HCT116 (cell line): ENCODE measurements at regions not wholly inside any gene's neighbourhood (a gene's known extent, or its start where the extent isn't known, plus 50 kb on each side); places are given as distances from the start of the nearest gene placed in this dataset.

Experiments used
- ATAC-seq: fragments of 200-7000 bp; cut with Tn5 transposase; 2 replicates; pipeline ENCODE4 v1.9.1; 2020; ENCODE audit warnings: mild to moderate bottlenecking, moderate library complexity
- BruUV-seq: library from RNA; stranded (reverse); fragments of 400-500 nt; replicated peaks from 2 replicates; lab custom pipeline; 2021; lab: Mats Ljungman, UMichigan
- CTCF ChIA-PET: fragments of 300-600 bp; sonication (Branson Sonifier 250); formaldehyde crosslinking; loops from one replicate; lab custom pipeline; 2021; ENCODE audit warnings: antibody characterized with exemption; lab: Charles Lee
- POLR2A ChIA-PET: fragments of 300-600, 350-600 bp; sonication (Branson Sonifier 250); formaldehyde crosslinking; loops from one replicate; lab custom pipeline; 2021; ENCODE audit warnings: antibody characterized with exemption; lab: Charles Lee
- RAD21 ChIA-PET, 2 experiments: fragments of 300-600 bp; sonication (Branson Sonifier 250); formaldehyde crosslinking; loops; one replicate each; lab custom pipeline; 2023; ENCODE audit warnings: low total read pairs in 2 of 2; ENCODE audit not compliant: uncharacterized antibody in 2 of 2, unreplicated experiment in 2 of 2, low non-redundant PET in 1 of 2; lab: Charles Lee
- DNase-seq: peaks from one replicate; pipeline ENCODE4 v3.0.0-alpha.2; 2010; ENCODE audit warnings: low read depth, low spot score
- H2AFZ ChIP-seq: fragments of 200-600 bp; shearing (Covaris generic), sonication (generic); 2 replicates; pipeline ENCODE4 v1.6.1; 2017; ENCODE audit warnings: low read depth, mixed run types, mixed read lengths, antibody characterized with exemption, low read length; ENCODE audit not compliant: poor library complexity, severe bottlenecking
- H3K27ac ChIP-seq: 2 replicates; pipeline ENCODE4 v1.5.1; 2012; ENCODE audit warnings: low read depth, low read length
- H3K27me3 ChIP-seq: fragments of 200-600 bp; sonication (generic); 2 replicates; pipeline ENCODE4 v1.6.1; 2016; ENCODE audit warnings: mixed run types, low read length, mixed read lengths; ENCODE audit not compliant: insufficient read depth
- H3K36me3 ChIP-seq, 2 experiments: fragments of 200-500 bp in 1 of 2; fragments of 200-600 bp in 1 of 2; sonication (Bioruptor generic) in 1 of 2; sonication (generic) in 1 of 2; 2 replicates each; pipeline versions ENCODE4 v1.5.1 to v1.6.1; 2014 to 2016; ENCODE audit warnings: low read length in 2 of 2, inconsistent platforms in 1 of 2, mixed read lengths in 1 of 2, mixed run types in 1 of 2; ENCODE audit not compliant: insufficient read depth in 2 of 2, control insufficient read depth in 1 of 2
- H3K4me1 ChIP-seq, 2 experiments: fragments of 200-600 bp in 1 of 2; sonication (generic) in 1 of 2; 2 replicates each; pipeline versions ENCODE4 v1.5.1 to v1.6.1; 2012 to 2017; ENCODE audit warnings: low read length in 2 of 2, inconsistent platforms in 1 of 2, mild to moderate bottlenecking in 1 of 2, mixed read lengths in 1 of 2, mixed run types in 1 of 2, moderate library complexity in 1 of 2; ENCODE audit not compliant: insufficient read depth in 2 of 2, control insufficient read depth in 1 of 2
- H3K4me2 ChIP-seq: fragments of 200-600 bp; sonication (generic); 2 replicates; pipeline ENCODE4 v1.6.1; 2017; ENCODE audit warnings: mixed run types, low read length, mixed read lengths
- H3K4me3 ChIP-seq, 2 experiments: fragments of 200-600 bp in 1 of 2; sonication (generic) in 1 of 2; replicated peaks in 1 of 2; 2 replicates each; pipeline ENCODE4 v1.5.1; 2011 to 2016; ENCODE audit warnings: low read length in 2 of 2, control low read depth in 1 of 2, low read depth in 1 of 2, mild to moderate bottlenecking in 1 of 2, mixed read lengths in 1 of 2, mixed run types in 1 of 2
- H3K79me2 ChIP-seq: fragments of 200-600 bp; sonication (generic); 2 replicates; pipeline ENCODE4 v1.6.1; 2017; ENCODE audit warnings: mild to moderate bottlenecking, mixed run types, low read length, moderate library complexity, mixed read lengths; ENCODE audit not compliant: insufficient read depth
- H3K9ac ChIP-seq: fragments of 200-600 bp; sonication (generic); 2 replicates; pipeline ENCODE4 v1.6.1; 2016; ENCODE audit warnings: low read length, mixed read lengths
- H3K9me2 ChIP-seq: fragments of 200-600 bp; sonication (generic), shearing (Covaris generic); 2 replicates; pipeline ENCODE4 v1.6.1; 2017; ENCODE audit warnings: mixed run types, mild to moderate bottlenecking, moderate library complexity; ENCODE audit not compliant: insufficient read depth
- H3K9me3 ChIP-seq, 2 experiments: fragments of 200-500 bp in 1 of 2; fragments of 200-600 bp in 1 of 2; sonication (Bioruptor generic) in 1 of 2; sonication (generic) in 1 of 2; 2 replicates each; pipeline ENCODE4 v1.6.1; 2014 to 2017; ENCODE audit warnings: low read length in 2 of 2, mixed read lengths in 2 of 2, inconsistent platforms in 1 of 2, low read depth in 1 of 2, mild to moderate bottlenecking in 1 of 2, mixed run types in 1 of 2, moderate library complexity in 1 of 2; ENCODE audit not compliant: control insufficient read depth in 1 of 2, insufficient read depth in 1 of 2
- H4K20me1 ChIP-seq: fragments of 200-600 bp; sonication (generic), shearing (Covaris generic); 2 replicates; pipeline ENCODE4 v1.6.1; 2017; ENCODE audit warnings: mixed run types, mild to moderate bottlenecking, moderate library complexity; ENCODE audit not compliant: insufficient read depth
- POLR2A ChIP-seq: IDR thresholded peaks from 2 replicates; pipeline ENCODE4 v1.7.0; 2011; ENCODE audit warnings: borderline replicate concordance; ENCODE audit not compliant: insufficient read depth, insufficient read length; ENCODE audit errors: extremely low read depth
- POLR2AphosphoS5 ChIP-seq: IDR thresholded peaks from 2 replicates; pipeline ENCODE4 v1.6.1; 2011; ENCODE audit warnings: mild to moderate bottlenecking, low read depth, low read length, moderate library complexity
- RAD21 ChIP-seq: IDR thresholded peaks from 2 replicates; pipeline ENCODE4 v1.6.1; 2012; ENCODE audit warnings: low read depth, mild to moderate bottlenecking
- SIN3A ChIP-seq: IDR thresholded peaks from 2 replicates; pipeline ENCODE4 v1.6.1; 2012; ENCODE audit warnings: low read depth
- SRF ChIP-seq: IDR thresholded peaks from 2 replicates; pipeline ENCODE4 v1.6.1; 2012; ENCODE audit warnings: low read depth
- YY1 ChIP-seq: IDR thresholded peaks from 2 replicates; pipeline ENCODE4 v1.6.1; 2011; ENCODE audit warnings: low read length, low read depth, moderate library complexity, mild to moderate bottlenecking; ENCODE audit not compliant: insufficient replicate concordance; ENCODE audit errors: extremely low read depth
- ZFX ChIP-seq: fragments of 450-650 bp; IDR thresholded peaks from 2 replicates; pipeline ENCODE4 v1.6.1; 2017
- intact Hi-C: fragments of 100-400 bp; cut with micrococcal nuclease; formaldehyde crosslinking; loops from 2 replicates; pipeline ENCODE4 v1.10.0; 2022
- TF ChIP-seq, protein P1 (sequence below): IDR thresholded peaks from 2 replicates; pipeline ENCODE4 v1.6.1; 2012; ENCODE audit warnings: low read depth

DNA sequence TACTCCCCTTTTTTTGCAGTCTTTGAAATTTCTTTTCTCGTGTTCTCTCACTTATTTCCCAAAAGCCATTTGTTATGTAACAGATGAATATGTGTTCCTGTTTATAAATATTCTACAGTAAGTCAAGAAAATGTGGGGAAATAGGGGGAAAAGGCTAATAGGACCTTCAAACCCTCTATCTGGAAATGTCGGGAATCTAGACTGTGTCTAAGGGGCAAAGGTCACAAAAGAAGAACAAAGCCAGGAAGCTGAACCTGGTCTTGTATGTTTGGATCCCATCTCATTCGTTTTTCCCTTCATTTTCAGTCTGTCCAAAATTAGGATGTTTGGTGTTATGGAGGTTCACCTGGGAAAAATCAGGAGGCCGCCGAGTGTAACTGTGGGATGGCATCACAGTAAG is 490.3 kb downstream of the NR2F1-AS1 start:
- Histone ChIP-seq H3K27ac (peak overlapping the region; percentile 19; the same call in 1 of the 2 replicates), H3K4me2 (no peak overlapping the region), H3K9me2 (0 out of 2 replicates have a peak, but pooled peaks cover 2% of the 10 kb centered on the region), H4K20me1 (no peaks in the 10 kb centered on the region), H2AFZ (no peak overlapping the region), H3K27me3 (no peaks in the 10 kb centered on the region), H3K9ac (no peak overlapping the region), H3K9me3 (no peaks in the 10 kb centered on the region), H3K4me1 (peaks cover 14 to 27% of the 10 kb centered on the region in 2 experiments; a peak in 3 of 4 replicates), H3K79me2 (no peaks in the 10 kb centered on the region), H3K36me3 (no peaks in the 10 kb centered on the region), H3K4me3 (no peak overlapping the region)
- ChIA-PET CTCF (interaction anchor here (2.2 kb wide), 1 partner anchor 182 kb away, joined by 5 read pairs; no protein-coding TSS in a partner anchor), POLR2A (no interaction called here), RAD21 (no interaction called here)
- no peak for ATAC-seq
- no TSS peak for BruUV-seq
- no peak for DNase-seq
- intact Hi-C loops: no loop called here
- no peak for TF ChIP-seq POLR2AphosphoS5
- no peak for TF ChIP-seq YY1
- TF ChIP-seq SIN3A: no peak
- TF ChIP-seq POLR2A: no peak

DNA sequence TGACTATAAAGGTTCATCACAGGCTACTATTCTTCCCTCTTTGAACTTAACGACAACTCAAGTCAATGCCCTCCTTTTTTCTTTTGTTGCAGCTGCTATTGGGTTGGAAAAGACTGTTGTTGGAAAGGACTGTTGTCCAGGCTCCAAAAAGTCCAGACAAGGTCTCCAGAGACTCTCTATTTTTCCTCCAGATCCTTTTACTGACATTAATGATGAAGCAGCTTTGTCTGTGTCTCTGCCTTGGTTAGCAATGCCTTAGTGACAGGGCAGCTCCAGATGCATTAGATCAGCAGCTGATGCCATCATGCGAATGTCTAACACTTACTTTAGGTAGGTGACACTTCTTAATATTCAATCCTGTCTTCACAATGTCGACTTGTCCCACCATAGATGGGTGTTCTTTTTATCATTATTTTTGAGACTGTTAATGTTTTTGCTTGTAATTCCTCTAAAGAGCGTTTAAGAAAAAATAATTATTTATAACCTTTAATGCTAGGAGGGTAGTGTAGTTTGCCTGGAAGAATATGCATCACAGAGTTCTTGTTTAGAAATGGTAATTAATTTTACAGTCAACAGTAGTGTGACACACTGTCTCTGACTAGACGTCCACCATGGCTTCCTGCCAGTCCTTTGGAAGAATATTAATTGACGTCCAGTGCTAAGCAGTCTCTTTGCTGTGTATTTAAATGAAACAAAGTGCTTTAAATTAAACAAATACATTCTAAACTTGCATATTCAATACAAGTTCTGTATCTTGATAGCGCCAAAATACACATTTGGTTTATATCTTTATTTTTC is 492.2 kb downstream of the NR2F1-AS1 start:
- Histone ChIP-seq H2AFZ (no peak overlapping the region), H4K20me1 (no peaks in the 10 kb centered on the region), H3K9me2 (0 out of 2 replicates have a peak, but pooled peaks cover 5% of the 10 kb centered on the region), H3K4me3 (no peak overlapping the region), H3K27ac (no peak overlapping the region), H3K79me2 (no peaks in the 10 kb centered on the region), H3K4me2 (no peak overlapping the region), H3K9ac (no peak overlapping the region), H3K4me1 (peaks cover 14 to 33% of the 10 kb centered on the region in 2 experiments; a peak in 3 of 4 replicates), H3K36me3 (no peaks in the 10 kb centered on the region), H3K27me3 (no peaks in the 10 kb centered on the region), H3K9me3 (no peaks in the 10 kb centered on the region)
- ChIA-PET RAD21 (no interaction called here), POLR2A (no interaction called here), CTCF (no interaction called here)
- no TSS peak for BruUV-seq
- no peak for ATAC-seq
- intact Hi-C loops: no loop called here
- no peak for DNase-seq
- TF ChIP-seq RAD21 (no peak), ZFX (no peak), YY1 (no peak), SRF (no peak)
- TF ChIP-seq, protein P1, sequence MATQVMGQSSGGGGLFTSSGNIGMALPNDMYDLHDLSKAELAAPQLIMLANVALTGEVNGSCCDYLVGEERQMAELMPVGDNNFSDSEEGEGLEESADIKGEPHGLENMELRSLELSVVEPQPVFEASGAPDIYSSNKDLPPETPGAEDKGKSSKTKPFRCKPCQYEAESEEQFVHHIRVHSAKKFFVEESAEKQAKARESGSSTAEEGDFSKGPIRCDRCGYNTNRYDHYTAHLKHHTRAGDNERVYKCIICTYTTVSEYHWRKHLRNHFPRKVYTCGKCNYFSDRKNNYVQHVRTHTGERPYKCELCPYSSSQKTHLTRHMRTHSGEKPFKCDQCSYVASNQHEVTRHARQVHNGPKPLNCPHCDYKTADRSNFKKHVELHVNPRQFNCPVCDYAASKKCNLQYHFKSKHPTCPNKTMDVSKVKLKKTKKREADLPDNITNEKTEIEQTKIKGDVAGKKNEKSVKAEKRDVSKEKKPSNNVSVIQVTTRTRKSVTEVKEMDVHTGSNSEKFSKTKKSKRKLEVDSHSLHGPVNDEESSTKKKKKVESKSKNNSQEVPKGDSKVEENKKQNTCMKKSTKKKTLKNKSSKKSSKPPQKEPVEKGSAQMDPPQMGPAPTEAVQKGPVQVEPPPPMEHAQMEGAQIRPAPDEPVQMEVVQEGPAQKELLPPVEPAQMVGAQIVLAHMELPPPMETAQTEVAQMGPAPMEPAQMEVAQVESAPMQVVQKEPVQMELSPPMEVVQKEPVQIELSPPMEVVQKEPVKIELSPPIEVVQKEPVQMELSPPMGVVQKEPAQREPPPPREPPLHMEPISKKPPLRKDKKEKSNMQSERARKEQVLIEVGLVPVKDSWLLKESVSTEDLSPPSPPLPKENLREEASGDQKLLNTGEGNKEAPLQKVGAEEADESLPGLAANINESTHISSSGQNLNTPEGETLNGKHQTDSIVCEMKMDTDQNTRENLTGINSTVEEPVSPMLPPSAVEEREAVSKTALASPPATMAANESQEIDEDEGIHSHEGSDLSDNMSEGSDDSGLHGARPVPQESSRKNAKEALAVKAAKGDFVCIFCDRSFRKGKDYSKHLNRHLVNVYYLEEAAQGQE: no peak
